ENCODE measurements at regions not wholly inside any gene's neighbourhood (a gene's known extent, or its start where the extent isn't known, plus 50 kb on each side); places are given as distances from the start of the nearest gene placed in this dataset.

- CTCF ChIA-PET: no interaction called here
Measured at GRCh38 chr9:82829818-82830217, 233.1 kb downstream of the RASEF start.

GRCh38 chr9:82865524-82865923 lies 197.4 kb downstream of the RASEF start:
- WGBS (ENCODE audit: insufficient coverage): no CpG with 5 or more reads among the region's 2 CpGs
- H3K9me3 Mint-ChIP-seq (ENCODE audit: insufficient read depth): peaks cover 4% of the 10 kb centered on the region
- no peak overlapping the region for H3K4me3 ChIP-seq (ENCODE audit: control extremely low read depth in 1 of 5, extremely low read depth in 1 of 5, insufficient read depth in 1 of 5, low read depth in 2 of 5, low read length in 4 of 5)
- DNase-seq (no peak), ATAC-seq (ENCODE audit: low read depth) (no peak)
- no peaks in the 10 kb centered on the region for H3K4me1 ChIP-seq (ENCODE audit: control insufficient read depth in 2 of 2, insufficient read depth in 2 of 2, low read length in 2 of 2)
- intact Hi-C loops (cut with micrococcal nuclease): no loop called here
- H4K20me1 ChIP-seq (ENCODE audit: control insufficient read depth, insufficient read depth, low read length, poor library complexity, severe bottlenecking): no peaks in the 10 kb centered on the region
- no peaks in the 10 kb centered on the region for H3K27me3 ChIP-seq (replicated peaks in 1 of 4; ENCODE audit: control extremely low read depth in 1 of 4, control insufficient read depth in 3 of 4, insufficient read depth in 4 of 4, low read length in 3 of 4)
- H3K4me1 Mint-ChIP-seq: no peaks in the 10 kb centered on the region
- TF ChIP-seq CTCF (IDR thresholded peaks at IDR 0.05) (no peak), EZH2 (IDR thresholded peaks at IDR 0.05; ENCODE audit: borderline replicate concordance, insufficient read depth, low read depth, low read length, poor library complexity, severe bottlenecking) (no peak)
- no peak overlapping the region for H3K27ac ChIP-seq (ENCODE audit: low read length in 2 of 2)
- H3K4me2 ChIP-seq (replicated peaks; ENCODE audit: low read depth, low read length, poor library complexity, severe bottlenecking): no peak overlapping the region
- H3K27ac Mint-ChIP-seq: no peak overlapping the region
- H3K9ac ChIP-seq (ENCODE audit: low read length): no peak overlapping the region
- no peaks in the 10 kb centered on the region for H3K27me3 Mint-ChIP-seq
- H3K9me3 ChIP-seq (ENCODE audit: control extremely low read depth in 1 of 3, control insufficient read depth in 2 of 3, insufficient read depth in 1 of 3, low read length in 2 of 3): peaks cover 0 to 3% (median 0%) of the 10 kb centered on the region in 3 donors
- H3K36me3 ChIP-seq (replicated peaks in 1 of 2; ENCODE audit: control extremely low read depth in 1 of 2, control insufficient read depth in 1 of 2, extremely low read depth in 1 of 2, insufficient read depth in 2 of 2, low read length in 1 of 2): no peaks in the 10 kb centered on the region
- H3K4me3 Mint-ChIP-seq: no peak overlapping the region
- no peak overlapping the region for H2AFZ ChIP-seq (ENCODE audit: insufficient read depth, low read depth, low read length, poor library complexity, severe bottlenecking)
- ChIA-PET CTCF (no interaction called here), POLR2A (no interaction called here)
- no peaks in the 10 kb centered on the region for H3K79me2 ChIP-seq (ENCODE audit: control insufficient read depth, insufficient read depth, low read length)

More at GRCh38 chr9:82829818-82830217, 233.1 kb downstream of the RASEF start:
- DNase-seq (no peak), ATAC-seq (ENCODE audit: low read depth) (no peak)
- Mint-ChIP-seq H3K27ac (no peak overlapping the region), H3K27me3 (no peaks in the 10 kb centered on the region), H3K9me3 (ENCODE audit: insufficient read depth) (peaks cover 5% of the 10 kb centered on the region), H3K4me3 (no peak overlapping the region), H3K4me1 (no peaks in the 10 kb centered on the region)
- Histone ChIP-seq H2AFZ (ENCODE audit: insufficient read depth, low read depth, low read length, poor library complexity, severe bottlenecking) (no peak overlapping the region), H3K4me1 (ENCODE audit: control insufficient read depth in 2 of 2, insufficient read depth in 2 of 2, low read length in 2 of 2) (no peaks in the 10 kb centered on the region), H4K20me1 (ENCODE audit: control insufficient read depth, insufficient read depth, low read length, poor library complexity, severe bottlenecking) (no peaks in the 10 kb centered on the region), H3K4me2 (replicated peaks; ENCODE audit: low read depth, low read length, poor library complexity, severe bottlenecking) (no peak overlapping the region), H3K36me3 (replicated peaks in 1 of 2; ENCODE audit: control extremely low read depth in 1 of 2, control insufficient read depth in 1 of 2, extremely low read depth in 1 of 2, insufficient read depth in 2 of 2, low read length in 1 of 2) (no peaks in the 10 kb centered on the region), H3K27me3 (replicated peaks in 1 of 4; ENCODE audit: control extremely low read depth in 1 of 4, control insufficient read depth in 3 of 4, insufficient read depth in 4 of 4, low read length in 3 of 4) (no peaks in the 10 kb centered on the region), H3K79me2 (ENCODE audit: control insufficient read depth, insufficient read depth, low read length) (no peaks in the 10 kb centered on the region), H3K4me3 (ENCODE audit: control extremely low read depth in 1 of 5, extremely low read depth in 1 of 5, insufficient read depth in 1 of 5, low read depth in 2 of 5, low read length in 4 of 5) (no peak overlapping the region), H3K9me3 (ENCODE audit: control extremely low read depth in 1 of 3, control insufficient read depth in 2 of 3, insufficient read depth in 1 of 3, low read length in 2 of 3) (no peaks in the 10 kb centered on the region), H3K9ac (ENCODE audit: low read length) (no peak overlapping the region), H3K27ac (ENCODE audit: low read length in 2 of 2) (no peak overlapping the region)
- intact Hi-C loops (cut with micrococcal nuclease): no loop called here
- TF ChIP-seq CTCF (IDR thresholded peaks at IDR 0.05) (no peak), EZH2 (IDR thresholded peaks at IDR 0.05; ENCODE audit: borderline replicate concordance, insufficient read depth, low read depth, low read length, poor library complexity, severe bottlenecking) (no peak)
- POLR2A ChIA-PET: no interaction called here
- 83% methylated on average over 1 of the region's 4 CpGs for WGBS (ENCODE audit: insufficient coverage)
